ENCODE measurements at regions not wholly inside any gene's neighbourhood (a gene's known extent, or its start where the extent isn't known, plus 50 kb on each side); places are given as distances from the start of the nearest gene placed in this dataset.

DNA sequence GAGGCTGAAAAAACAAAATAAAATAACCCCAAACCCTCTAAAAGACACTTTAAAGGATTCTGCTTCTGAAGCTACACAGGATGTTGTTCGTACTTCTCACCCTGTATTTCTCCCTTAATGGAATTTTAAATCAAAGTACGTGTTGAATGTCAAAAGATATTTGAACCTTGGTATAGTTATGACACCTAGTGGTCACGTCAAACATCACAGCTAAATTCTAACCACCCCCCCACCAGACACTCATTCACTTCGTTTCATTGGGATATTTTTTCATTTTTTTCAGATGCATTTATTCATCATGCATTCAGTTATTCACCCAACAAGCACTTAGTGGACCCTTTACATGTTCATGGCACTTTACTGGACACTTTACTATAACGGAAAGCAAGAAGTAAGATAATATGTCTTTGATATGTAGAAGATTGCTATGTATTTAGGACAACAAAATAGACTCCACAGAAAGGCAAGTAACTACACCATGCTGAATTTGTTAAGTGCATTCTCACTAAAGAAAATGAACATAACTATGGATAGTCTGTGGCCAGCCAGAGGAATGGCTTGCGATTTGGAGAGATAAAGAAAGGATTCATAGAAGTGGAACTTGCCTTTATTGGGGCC lies 62.5 kb upstream of the GPR174 start:
- no peak overlapping the region for H3K27ac ChIP-seq
- TF ChIP-seq, protein P1, sequence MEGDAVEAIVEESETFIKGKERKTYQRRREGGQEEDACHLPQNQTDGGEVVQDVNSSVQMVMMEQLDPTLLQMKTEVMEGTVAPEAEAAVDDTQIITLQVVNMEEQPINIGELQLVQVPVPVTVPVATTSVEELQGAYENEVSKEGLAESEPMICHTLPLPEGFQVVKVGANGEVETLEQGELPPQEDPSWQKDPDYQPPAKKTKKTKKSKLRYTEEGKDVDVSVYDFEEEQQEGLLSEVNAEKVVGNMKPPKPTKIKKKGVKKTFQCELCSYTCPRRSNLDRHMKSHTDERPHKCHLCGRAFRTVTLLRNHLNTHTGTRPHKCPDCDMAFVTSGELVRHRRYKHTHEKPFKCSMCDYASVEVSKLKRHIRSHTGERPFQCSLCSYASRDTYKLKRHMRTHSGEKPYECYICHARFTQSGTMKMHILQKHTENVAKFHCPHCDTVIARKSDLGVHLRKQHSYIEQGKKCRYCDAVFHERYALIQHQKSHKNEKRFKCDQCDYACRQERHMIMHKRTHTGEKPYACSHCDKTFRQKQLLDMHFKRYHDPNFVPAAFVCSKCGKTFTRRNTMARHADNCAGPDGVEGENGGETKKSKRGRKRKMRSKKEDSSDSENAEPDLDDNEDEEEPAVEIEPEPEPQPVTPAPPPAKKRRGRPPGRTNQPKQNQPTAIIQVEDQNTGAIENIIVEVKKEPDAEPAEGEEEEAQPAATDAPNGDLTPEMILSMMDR (IDR thresholded peaks at IDR 0.05), result peak; percentile 45
- no peak for TF ChIP-seq ZFX (IDR thresholded peaks at IDR 0.05; ENCODE audit: borderline replicate concordance)

DNA sequence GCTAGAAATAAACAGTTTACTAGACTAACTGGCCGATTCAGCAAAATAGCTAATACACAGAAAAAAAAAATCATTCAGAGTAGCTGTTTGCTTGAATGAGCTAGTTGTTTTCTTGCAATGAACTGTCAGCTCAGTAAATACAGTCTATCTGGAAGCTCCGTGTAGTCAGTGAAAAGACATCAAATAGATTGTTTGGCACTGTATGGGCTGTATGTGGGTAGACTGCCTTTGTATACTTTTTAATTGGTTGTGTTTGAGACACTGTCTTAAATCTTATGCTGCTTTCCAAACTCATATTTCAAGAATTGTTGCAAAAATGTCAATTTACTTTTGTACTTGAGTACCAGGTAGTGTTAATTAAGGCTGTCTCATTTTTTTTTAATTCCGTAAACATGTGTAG lies 61.6 kb upstream of the GPR174 start:
- TF ChIP-seq, protein P1 (IDR thresholded peaks at IDR 0.05), result no peak
- TF ChIP-seq ZFX (IDR thresholded peaks at IDR 0.05; ENCODE audit: borderline replicate concordance), result no peak

DNA sequence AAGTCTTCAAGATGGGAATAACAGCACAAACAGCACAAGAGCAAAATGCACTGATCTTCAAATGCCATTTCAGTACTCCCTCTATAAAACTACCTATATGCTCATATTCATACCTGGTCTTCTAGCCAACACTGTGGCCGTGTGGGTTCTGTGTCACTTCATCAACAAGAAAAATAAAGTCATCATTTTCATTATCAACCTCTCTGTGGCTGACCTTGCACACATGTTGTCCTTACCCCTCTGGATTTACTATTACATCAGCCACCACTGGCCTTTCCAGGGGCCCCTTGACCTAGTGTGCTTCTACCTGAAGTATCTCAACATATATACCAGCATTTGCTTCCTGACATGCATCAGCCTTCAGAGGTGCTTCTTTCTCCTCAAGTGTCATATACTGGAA lies 59.6 kb upstream of the GPR174 start:
- TF ChIP-seq, protein P1 (IDR thresholded peaks at IDR 0.05), result no peak
- TF ChIP-seq ZFX (IDR thresholded peaks at IDR 0.05; ENCODE audit: borderline replicate concordance), result no peak
- H3K27ac ChIP-seq, result no peak overlapping the region

More for the DNA sequence above, 61.6 kb upstream of the GPR174 start:
- no peak overlapping the region for H3K27ac ChIP-seq

DNA sequence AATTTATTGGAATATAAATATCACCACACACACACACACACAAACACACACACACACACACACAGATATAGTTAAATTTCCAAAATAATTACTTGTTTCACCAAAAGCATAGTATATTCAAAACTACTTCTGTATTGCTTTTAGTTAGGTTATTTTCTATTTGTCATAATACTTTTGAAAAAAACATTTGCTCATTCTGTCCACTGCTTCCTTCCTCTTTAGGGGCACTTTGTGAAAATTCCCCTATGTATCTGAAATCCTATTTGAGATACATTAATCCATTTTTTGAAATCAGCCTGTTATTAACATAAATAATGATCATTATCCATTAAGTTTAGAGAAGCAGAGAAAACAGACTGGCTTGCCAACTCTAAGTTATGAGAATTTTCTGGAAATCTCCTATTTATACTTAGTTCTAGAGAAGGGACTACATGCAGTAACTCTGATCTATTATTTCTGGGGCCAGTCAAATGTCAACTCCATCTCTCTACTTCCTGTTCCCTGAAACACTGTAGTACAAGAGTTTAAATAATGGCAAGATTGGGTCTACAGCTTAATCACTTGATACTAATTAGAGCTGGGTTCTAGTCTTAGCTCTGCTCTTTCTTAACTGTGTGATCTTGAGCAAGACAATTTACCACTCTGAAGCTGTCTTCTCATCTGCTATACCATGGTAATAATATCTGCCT lies 54.4 kb upstream of the GPR174 start:
- TF ChIP-seq, protein P1 (IDR thresholded peaks at IDR 0.05), result no peak
- no peak for TF ChIP-seq ZFX (IDR thresholded peaks at IDR 0.05; ENCODE audit: borderline replicate concordance)

DNA sequence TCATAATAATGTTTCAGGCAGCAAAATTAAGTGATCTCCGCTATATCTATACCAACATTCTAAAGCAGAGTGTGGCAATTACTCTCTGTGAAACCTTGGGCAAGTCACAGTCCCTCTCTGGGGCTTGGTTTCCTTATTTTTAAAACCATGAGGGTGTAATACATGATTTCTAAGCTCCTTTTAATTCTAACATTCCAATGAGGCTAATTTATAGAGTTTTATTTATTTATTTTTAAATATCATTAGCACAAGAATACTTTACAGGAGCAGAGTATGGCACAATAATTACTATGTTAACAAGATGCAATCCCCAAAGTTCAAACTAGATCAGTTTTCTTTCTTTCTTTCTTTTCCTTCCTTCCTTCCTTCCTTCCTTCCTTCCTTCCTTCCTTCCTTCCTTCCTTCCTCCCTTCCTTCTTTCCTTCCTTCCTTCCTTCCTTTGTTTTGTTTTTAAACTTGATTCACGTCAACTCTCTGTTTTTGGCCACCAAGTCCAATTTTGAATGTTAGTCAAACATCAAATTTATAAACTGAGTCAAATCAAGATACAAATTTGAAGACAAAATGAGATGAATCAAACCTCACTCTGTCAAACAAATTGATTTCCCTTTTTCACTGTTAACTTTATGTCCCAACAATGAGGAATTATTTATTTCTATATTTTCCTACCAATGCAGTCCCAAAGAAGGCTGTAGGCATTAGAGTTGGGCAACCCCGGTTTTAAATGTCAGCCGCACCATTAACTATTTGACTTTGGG lies 50.2 kb upstream of the GPR174 start:
- no peak for TF ChIP-seq ZFX (IDR thresholded peaks at IDR 0.05; ENCODE audit: borderline replicate concordance)
- TF ChIP-seq, protein P1 (IDR thresholded peaks at IDR 0.05), result no peak

More for the DNA sequence above, 54.4 kb upstream of the GPR174 start:
- no peak overlapping the region for H3K27ac ChIP-seq

More for the DNA sequence above, 50.2 kb upstream of the GPR174 start:
- H3K27ac ChIP-seq, result no peak overlapping the region

All from 22Rv1 (cell line).